ENCODE measurements at regions not wholly inside any gene's neighbourhood (a gene's known extent, or its start where the extent isn't known, plus 50 kb on each side); places are given as distances from the start of the nearest gene placed in this dataset.

DNA sequence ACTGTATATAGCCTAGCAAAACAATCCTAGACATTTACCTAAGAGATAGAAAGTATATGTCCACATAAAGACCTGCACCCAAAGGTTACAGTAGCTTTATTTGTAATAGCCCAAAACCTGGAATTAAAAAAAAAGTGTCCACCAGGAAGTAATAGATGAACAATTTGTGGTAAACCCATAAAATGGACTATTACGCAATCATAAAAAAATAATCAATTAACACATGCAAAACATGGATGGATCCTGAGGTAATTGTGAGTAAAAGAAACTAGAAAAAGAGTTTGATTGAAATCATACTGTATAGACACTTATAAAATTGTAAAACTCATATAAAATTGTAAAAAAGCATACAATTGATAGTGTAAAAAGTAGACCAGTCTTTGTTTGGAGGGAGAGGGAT, 673.0 kb upstream of the ZNF804A start:
- TF ChIP-seq EZH2 (IDR thresholded peaks at IDR 0.05): no peak
- no peak for TF ChIP-seq POLR2AphosphoS5 (IDR thresholded peaks at IDR 0.05; ENCODE audit: borderline replicate concordance, low read depth, low read length)
- no peak for TF ChIP-seq FOXP2 (optimal IDR thresholded peaks at IDR 0.05; ENCODE audit: control extremely low read depth, extremely low read length, insufficient read depth)
